ENCODE measurements at regions not wholly inside any gene's neighbourhood (a gene's known extent, or its start where the extent isn't known, plus 50 kb on each side); places are given as distances from the start of the nearest gene placed in this dataset.

DNA sequence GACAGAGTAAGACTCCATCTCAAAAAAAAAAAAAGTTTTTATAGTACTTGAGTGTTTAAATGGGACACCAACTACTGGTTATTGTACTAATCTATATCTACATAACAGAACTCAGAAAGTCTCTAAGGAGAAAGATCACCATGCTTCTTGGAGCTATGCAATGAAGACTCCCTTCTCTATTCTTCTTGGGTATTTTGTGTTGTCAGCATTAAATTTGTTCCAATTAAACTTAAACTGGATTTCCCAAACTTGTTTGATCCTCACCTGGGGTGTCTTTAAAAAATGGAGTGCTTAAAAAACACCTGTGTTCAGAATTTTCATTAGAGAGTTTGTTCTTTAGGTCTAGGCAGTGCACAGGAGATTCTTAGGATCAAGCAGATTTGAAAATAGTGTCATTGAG lies 536.0 kb downstream of the GATA3 start:
- TF ChIP-seq, protein P1, sequence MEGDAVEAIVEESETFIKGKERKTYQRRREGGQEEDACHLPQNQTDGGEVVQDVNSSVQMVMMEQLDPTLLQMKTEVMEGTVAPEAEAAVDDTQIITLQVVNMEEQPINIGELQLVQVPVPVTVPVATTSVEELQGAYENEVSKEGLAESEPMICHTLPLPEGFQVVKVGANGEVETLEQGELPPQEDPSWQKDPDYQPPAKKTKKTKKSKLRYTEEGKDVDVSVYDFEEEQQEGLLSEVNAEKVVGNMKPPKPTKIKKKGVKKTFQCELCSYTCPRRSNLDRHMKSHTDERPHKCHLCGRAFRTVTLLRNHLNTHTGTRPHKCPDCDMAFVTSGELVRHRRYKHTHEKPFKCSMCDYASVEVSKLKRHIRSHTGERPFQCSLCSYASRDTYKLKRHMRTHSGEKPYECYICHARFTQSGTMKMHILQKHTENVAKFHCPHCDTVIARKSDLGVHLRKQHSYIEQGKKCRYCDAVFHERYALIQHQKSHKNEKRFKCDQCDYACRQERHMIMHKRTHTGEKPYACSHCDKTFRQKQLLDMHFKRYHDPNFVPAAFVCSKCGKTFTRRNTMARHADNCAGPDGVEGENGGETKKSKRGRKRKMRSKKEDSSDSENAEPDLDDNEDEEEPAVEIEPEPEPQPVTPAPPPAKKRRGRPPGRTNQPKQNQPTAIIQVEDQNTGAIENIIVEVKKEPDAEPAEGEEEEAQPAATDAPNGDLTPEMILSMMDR (IDR thresholded peaks at IDR 0.05): no peak
- no peak for TF ChIP-seq POLR2A (IDR thresholded peaks at IDR 0.05)

Measured in thyroid gland (tissue), 4 donors.